ENCODE measurements at regions not wholly inside any gene's neighbourhood (a gene's known extent, or its start where the extent isn't known, plus 50 kb on each side); places are given as distances from the start of the nearest gene placed in this dataset.

DNA sequence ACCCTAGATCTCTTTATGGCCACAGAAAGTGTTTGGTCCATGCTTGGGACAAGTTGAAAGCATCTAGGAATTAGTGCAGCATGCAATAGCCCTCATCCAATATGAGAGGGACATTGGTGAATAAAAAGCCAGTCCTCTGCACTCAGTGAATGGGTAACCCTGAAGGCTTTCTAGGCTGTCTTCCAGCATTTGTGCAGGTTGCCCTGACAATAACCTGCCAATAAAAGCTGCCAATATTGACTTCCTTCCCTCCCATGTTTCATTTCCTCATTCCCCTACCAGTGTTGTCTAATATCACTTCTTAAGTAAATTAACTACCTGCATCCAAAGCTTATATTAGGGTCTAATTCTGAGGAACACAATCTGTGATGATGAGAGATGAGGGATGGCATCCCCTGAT is 563.6 kb upstream of the NEGR1 start:
- Histone ChIP-seq H3K27ac (ENCODE audit: low read depth, low read length) (no peak overlapping the region), H4K8ac (ENCODE audit: low read depth, low read length) (no peak overlapping the region), H2BK15ac (replicated peaks; ENCODE audit: low read depth) (no peak overlapping the region), H3K79me1 (ENCODE audit: low read length) (no peaks in the 10 kb centered on the region), H2BK5ac (ENCODE audit: low read length) (no peak overlapping the region), H3K4me2 (ENCODE audit: low read length) (no peak overlapping the region), H3K4ac (ENCODE audit: low read depth, low read length) (no peak overlapping the region), H3K4me3 (ENCODE audit: low read length) (no peak overlapping the region), H3K9ac (ENCODE audit: low read length) (no peak overlapping the region), H4K5ac (ENCODE audit: low read length) (no peak overlapping the region), H2AK5ac (ENCODE audit: low read length) (no peak overlapping the region), H3K4me1 (ENCODE audit: control insufficient read depth, low read depth, low read length) (no peaks in the 10 kb centered on the region), H3K18ac (ENCODE audit: low read length) (no peak overlapping the region), H3K27me3 (ENCODE audit: insufficient read depth, low read length, poor library complexity) (no peaks in the 10 kb centered on the region), H3K79me2 (ENCODE audit: control insufficient read depth, insufficient read depth, low read length) (no peaks in the 10 kb centered on the region), H2BK120ac (ENCODE audit: low read depth, low read length) (no peak overlapping the region), H3K36me3 (ENCODE audit: control insufficient read depth, insufficient read depth, low read length) (no peaks in the 10 kb centered on the region), H3K56ac (ENCODE audit: low read length) (no peak overlapping the region), H3K23ac (ENCODE audit: low read length) (no peak overlapping the region)
- no peak for DNase-seq

GRCh38 chr1:72845381-72845780 is 563.0 kb upstream of the NEGR1 start:
- WGBS (ENCODE audit: extremely low coverage, insufficient coverage, low lambda C conversion rate) = no CpG with 5 or more reads among the region's 4 CpGs
- no peak overlapping the region for H3K4ac ChIP-seq (ENCODE audit: low read depth, low read length)
- DNase-seq = peak; percentile 76
- H3K4me3 ChIP-seq (ENCODE audit: low read length) = no peak overlapping the region
- no peak overlapping the region for H4K8ac ChIP-seq (ENCODE audit: low read depth, low read length)
- no peak overlapping the region for H2BK15ac ChIP-seq (replicated peaks; ENCODE audit: low read depth)
- H3K4me2 ChIP-seq (ENCODE audit: low read length) = no peak overlapping the region
- H3K56ac ChIP-seq (ENCODE audit: low read length) = no peak overlapping the region
- no peaks in the 10 kb centered on the region for H3K36me3 ChIP-seq (ENCODE audit: control insufficient read depth, insufficient read depth, low read length)
- no peak overlapping the region for H2BK120ac ChIP-seq (ENCODE audit: low read depth, low read length)
- no peak overlapping the region for H4K5ac ChIP-seq (ENCODE audit: low read length)
- no peak overlapping the region for H3K27ac ChIP-seq (ENCODE audit: low read depth, low read length)
- no peak overlapping the region for H3K18ac ChIP-seq (ENCODE audit: low read length)
- H2AK5ac ChIP-seq (ENCODE audit: low read length) = no peak overlapping the region
- H3K23ac ChIP-seq (ENCODE audit: low read length) = no peak overlapping the region
- H3K9ac ChIP-seq (ENCODE audit: low read length) = no peak overlapping the region
- H3K27me3 ChIP-seq (ENCODE audit: insufficient read depth, low read length, poor library complexity) = no peaks in the 10 kb centered on the region
- no peak overlapping the region for H2BK5ac ChIP-seq (ENCODE audit: low read length)
- H3K79me2 ChIP-seq (ENCODE audit: control insufficient read depth, insufficient read depth, low read length) = no peaks in the 10 kb centered on the region
- H3K79me1 ChIP-seq (ENCODE audit: low read length) = no peaks in the 10 kb centered on the region
- H3K4me1 ChIP-seq (ENCODE audit: control insufficient read depth, low read depth, low read length) = no peaks in the 10 kb centered on the region

- Histone ChIP-seq H2BK15ac (replicated peaks; ENCODE audit: low read depth) (no peak overlapping the region), H3K4me3 (ENCODE audit: low read length) (no peak overlapping the region), H3K18ac (ENCODE audit: low read length) (no peak overlapping the region), H3K23ac (ENCODE audit: low read length) (no peak overlapping the region), H3K4me2 (ENCODE audit: low read length) (no peak overlapping the region), H4K5ac (ENCODE audit: low read length) (no peak overlapping the region), H3K4me1 (ENCODE audit: control insufficient read depth, low read depth, low read length) (no peaks in the 10 kb centered on the region), H3K79me2 (ENCODE audit: control insufficient read depth, insufficient read depth, low read length) (no peaks in the 10 kb centered on the region), H3K27me3 (ENCODE audit: insufficient read depth, low read length, poor library complexity) (no peaks in the 10 kb centered on the region), H3K56ac (ENCODE audit: low read length) (no peak overlapping the region), H3K36me3 (ENCODE audit: control insufficient read depth, insufficient read depth, low read length) (no peaks in the 10 kb centered on the region), H2BK120ac (ENCODE audit: low read depth, low read length) (no peak overlapping the region), H3K27ac (ENCODE audit: low read depth, low read length) (no peak overlapping the region), H2AK5ac (ENCODE audit: low read length) (no peak overlapping the region), H3K4ac (ENCODE audit: low read depth, low read length) (no peak overlapping the region), H2BK5ac (ENCODE audit: low read length) (no peak overlapping the region), H4K8ac (ENCODE audit: low read depth, low read length) (no peak overlapping the region), H3K79me1 (ENCODE audit: low read length) (no peaks in the 10 kb centered on the region), H3K9ac (ENCODE audit: low read length) (no peak overlapping the region)
- DNase-seq = peak; percentile 84
Measured at GRCh38 chr1:72837781-72838180, 555.4 kb upstream of the NEGR1 start.

DNA sequence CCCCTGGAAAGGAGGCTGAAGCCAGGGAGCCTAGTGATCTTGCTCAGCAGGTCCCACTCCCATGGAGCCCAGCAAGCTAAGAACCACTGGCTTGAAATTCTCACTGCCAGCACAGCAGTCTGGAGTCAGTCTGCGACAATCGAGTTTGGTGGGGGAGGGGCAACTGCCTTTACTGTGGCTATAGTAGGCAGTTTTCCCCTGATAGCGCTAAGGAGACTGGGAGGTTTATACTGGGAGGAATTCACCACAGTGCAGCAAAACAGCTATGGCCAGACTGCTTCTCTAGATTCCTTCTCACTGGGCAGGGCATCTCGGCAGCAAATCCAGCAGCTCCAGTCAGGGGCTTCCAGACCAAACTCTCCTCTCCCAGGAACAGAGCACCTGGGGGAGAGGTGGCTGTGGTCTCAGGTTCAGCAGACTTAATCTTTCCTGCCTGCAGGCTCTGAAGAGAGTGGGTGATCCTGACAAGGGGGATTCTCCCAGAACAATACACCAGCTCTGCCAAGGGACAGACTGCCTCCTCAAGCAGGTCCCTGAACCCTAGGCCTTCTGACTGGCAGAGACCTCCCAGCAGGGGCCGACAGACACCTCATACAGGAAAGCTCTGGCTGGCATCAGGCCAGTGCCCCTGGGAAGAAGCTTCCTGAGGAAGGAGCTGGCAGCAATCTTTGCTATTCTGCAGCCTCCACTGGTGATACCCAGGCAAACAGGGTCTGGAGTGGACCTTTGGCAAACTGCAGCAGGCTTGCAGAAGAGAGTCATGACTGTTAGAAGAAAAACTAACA is 548.5 kb upstream of the NEGR1 start:
- Histone ChIP-seq H3K27me3 (ENCODE audit: insufficient read depth, low read length, poor library complexity) (no peaks in the 10 kb centered on the region), H3K23ac (ENCODE audit: low read length) (no peak overlapping the region), H4K8ac (ENCODE audit: low read depth, low read length) (no peak overlapping the region), H4K5ac (ENCODE audit: low read length) (no peak overlapping the region), H3K4me3 (ENCODE audit: low read length) (no peak overlapping the region), H3K4me2 (ENCODE audit: low read length) (no peak overlapping the region), H2BK120ac (ENCODE audit: low read depth, low read length) (no peak overlapping the region), H3K79me2 (ENCODE audit: control insufficient read depth, insufficient read depth, low read length) (no peaks in the 10 kb centered on the region), H3K18ac (ENCODE audit: low read length) (peak overlapping the region; percentile 52), H3K27ac (ENCODE audit: low read depth, low read length) (no peak overlapping the region), H3K9ac (ENCODE audit: low read length) (no peak overlapping the region), H3K79me1 (ENCODE audit: low read length) (no peaks in the 10 kb centered on the region), H3K4ac (ENCODE audit: low read depth, low read length) (peak overlapping the region; percentile 6), H3K36me3 (ENCODE audit: control insufficient read depth, insufficient read depth, low read length) (no peaks in the 10 kb centered on the region), H3K4me1 (ENCODE audit: control insufficient read depth, low read depth, low read length) (peaks cover 4% of the 10 kb centered on the region), H2BK5ac (ENCODE audit: low read length) (no peak overlapping the region), H2BK15ac (replicated peaks; ENCODE audit: low read depth) (no peak overlapping the region), H2AK5ac (ENCODE audit: low read length) (no peak overlapping the region), H3K56ac (ENCODE audit: low read length) (peak overlapping the region; percentile 3)
- no CpG with 5 or more reads among the region's 5 CpGs for WGBS (ENCODE audit: extremely low coverage, insufficient coverage, low lambda C conversion rate)
- DNase-seq = peak; percentile 69

- DNase-seq = peak; percentile 70
- Histone ChIP-seq H3K4me1 (ENCODE audit: control insufficient read depth, low read depth, low read length) (peaks cover 4% of the 10 kb centered on the region), H3K36me3 (ENCODE audit: control insufficient read depth, insufficient read depth, low read length) (no peaks in the 10 kb centered on the region), H3K56ac (ENCODE audit: low read length) (no peak overlapping the region), H4K5ac (ENCODE audit: low read length) (no peak overlapping the region), H3K4me3 (ENCODE audit: low read length) (no peak overlapping the region), H2AK5ac (ENCODE audit: low read length) (no peak overlapping the region), H3K79me1 (ENCODE audit: low read length) (no peaks in the 10 kb centered on the region), H3K23ac (ENCODE audit: low read length) (no peak overlapping the region), H2BK120ac (ENCODE audit: low read depth, low read length) (no peak overlapping the region), H2BK15ac (replicated peaks; ENCODE audit: low read depth) (no peak overlapping the region), H3K9ac (ENCODE audit: low read length) (no peak overlapping the region), H2BK5ac (ENCODE audit: low read length) (no peak overlapping the region), H3K4me2 (ENCODE audit: low read length) (no peak overlapping the region), H3K27ac (ENCODE audit: low read depth, low read length) (no peak overlapping the region), H4K8ac (ENCODE audit: low read depth, low read length) (no peak overlapping the region), H3K4ac (ENCODE audit: low read depth, low read length) (no peak overlapping the region), H3K79me2 (ENCODE audit: control insufficient read depth, insufficient read depth, low read length) (no peaks in the 10 kb centered on the region), H3K27me3 (ENCODE audit: insufficient read depth, low read length, poor library complexity) (no peaks in the 10 kb centered on the region), H3K18ac (ENCODE audit: low read length) (no peak overlapping the region)
Measured at GRCh38 chr1:72827278-72827677, 544.9 kb upstream of the NEGR1 start.

DNA sequence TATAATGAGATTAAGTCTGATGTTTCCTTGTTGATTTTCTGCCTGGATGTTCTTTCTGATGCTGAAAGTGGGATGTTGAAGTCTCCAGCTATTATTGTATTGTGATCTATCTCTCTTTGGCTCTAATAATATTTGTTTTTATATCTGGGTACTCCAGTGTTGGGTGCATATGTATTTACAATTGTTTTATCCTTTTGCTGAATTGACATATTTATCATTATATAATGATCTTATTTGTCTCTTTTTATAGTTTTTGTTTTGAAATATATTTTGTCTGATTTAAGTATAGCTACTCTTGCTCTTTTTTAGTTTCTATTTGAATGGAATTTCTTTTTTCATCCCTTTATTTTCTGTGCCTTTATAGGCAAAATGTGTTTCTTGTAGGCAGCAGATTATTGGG is 522.2 kb upstream of the NEGR1 start:
- H2BK5ac ChIP-seq (ENCODE audit: low read length) = no peak overlapping the region
- no peak overlapping the region for H3K4me2 ChIP-seq (ENCODE audit: low read length)
- no peak overlapping the region for H3K18ac ChIP-seq (ENCODE audit: low read length)
- H4K8ac ChIP-seq (ENCODE audit: low read depth, low read length) = no peak overlapping the region
- no peak overlapping the region for H2AK5ac ChIP-seq (ENCODE audit: low read length)
- no peaks in the 10 kb centered on the region for H3K4me1 ChIP-seq (ENCODE audit: control insufficient read depth, low read depth, low read length)
- H2BK120ac ChIP-seq (ENCODE audit: low read depth, low read length) = no peak overlapping the region
- no peak for DNase-seq
- no peak overlapping the region for H3K23ac ChIP-seq (ENCODE audit: low read length)
- no peak overlapping the region for H4K5ac ChIP-seq (ENCODE audit: low read length)
- no peak overlapping the region for H3K27ac ChIP-seq (ENCODE audit: low read depth, low read length)
- H3K4ac ChIP-seq (ENCODE audit: low read depth, low read length) = no peak overlapping the region
- H3K56ac ChIP-seq (ENCODE audit: low read length) = no peak overlapping the region
- no peaks in the 10 kb centered on the region for H3K36me3 ChIP-seq (ENCODE audit: control insufficient read depth, insufficient read depth, low read length)
- H3K79me1 ChIP-seq (ENCODE audit: low read length) = no peaks in the 10 kb centered on the region
- no peak overlapping the region for H3K9ac ChIP-seq (ENCODE audit: low read length)
- no peaks in the 10 kb centered on the region for H3K79me2 ChIP-seq (ENCODE audit: control insufficient read depth, insufficient read depth, low read length)
- H2BK15ac ChIP-seq (replicated peaks; ENCODE audit: low read depth) = no peak overlapping the region
- H3K27me3 ChIP-seq (ENCODE audit: insufficient read depth, low read length, poor library complexity) = no peaks in the 10 kb centered on the region
- H3K4me3 ChIP-seq (ENCODE audit: low read length) = no peak overlapping the region

Measured in mesendoderm (in vitro differentiated cells).